B cell (primary cell): ENCODE measurements at regions not wholly inside any gene's neighbourhood (a gene's known extent, or its start where the extent isn't known, plus 50 kb on each side); places are given as distances from the start of the nearest gene placed in this dataset.

Source experiments
- ATAC-seq: fragments of 200-7000 bp; cut with Tn5 transposase; one replicate; pipeline ENCODE4 v1.10.0; 2021; ENCODE audit warnings: low read depth, mild to moderate bottlenecking, moderate number of reproducible peaks, moderate library complexity
- CTCF ChIA-PET: fragments of 350-600 bp; sonication (Branson Sonifier 250); formaldehyde crosslinking; loops from one replicate; lab custom pipeline; 2021; ENCODE audit warnings: antibody characterized with exemption, inconsistent platforms; lab: Charles Lee
- POLR2A ChIA-PET: fragments of 350-600 bp; sonication (Branson Sonifier 250); formaldehyde crosslinking; loops from one replicate; lab custom pipeline; 2021; ENCODE audit warnings: antibody characterized with exemption; lab: Charles Lee
- DNase-seq: peaks from one replicate; pipeline ENCODE4 v3.0.0; 2013
- H2AFZ ChIP-seq: 2 replicates; pipeline ENCODE4 v1.6.1; 2012; ENCODE audit warnings: mild to moderate bottlenecking, low read depth, low read length; ENCODE audit not compliant: insufficient read depth, poor library complexity, severe bottlenecking
- H3K27ac ChIP-seq, 2 donors: 1 replicate in 1 of 2; 2 replicates in 1 of 2; pipeline ENCODE4 v1.5.1; 2012 to 2013; ENCODE audit warnings: low read length in 2 of 2, mild to moderate bottlenecking in 2 of 2, moderate library complexity in 1 of 2
- H3K27me3 ChIP-seq, 4 experiments: fragments of 200-600 bp in 1 of 4; sonication (generic) in 1 of 4; replicated peaks in 1 of 4; 1 replicate in 2 of 4; 2 replicates in 2 of 4; pipeline versions ENCODE4 v1.6.1 to v1.7.0; 2013 to 2016; ENCODE audit warnings: low read length in 3 of 4, mild to moderate bottlenecking in 2 of 4, mixed read lengths in 1 of 4, moderate library complexity in 1 of 4; ENCODE audit not compliant: insufficient read depth in 4 of 4, control insufficient read depth in 3 of 4; ENCODE audit errors: control extremely low read depth in 1 of 4
- H3K36me3 ChIP-seq, 2 experiments: replicated peaks in 1 of 2; 1 replicate in 1 of 2; 2 replicates in 1 of 2; pipeline versions ENCODE4 v1.6.1 to v1.7.1; 2013; ENCODE audit warnings: low read length in 1 of 2; ENCODE audit not compliant: insufficient read depth in 2 of 2, control insufficient read depth in 1 of 2; ENCODE audit errors: control extremely low read depth in 1 of 2, extremely low read depth in 1 of 2
- H3K4me1 ChIP-seq, 2 donors: fragments of 200-600 bp in 1 of 2; sonication (generic) in 1 of 2; 1 replicate in 1 of 2; 2 replicates in 1 of 2; pipeline versions ENCODE4 v1.5.1 to v1.6.1; 2013 to 2017; ENCODE audit warnings: low read length in 2 of 2; ENCODE audit not compliant: control insufficient read depth in 2 of 2, insufficient read depth in 2 of 2
- H3K4me2 ChIP-seq: replicated peaks from 2 replicates; pipeline ENCODE3; 2012; ENCODE audit warnings: mild to moderate bottlenecking, low read depth, low read length; ENCODE audit not compliant: poor library complexity, severe bottlenecking
- H3K4me3 ChIP-seq, 5 experiments: fragments of 200-600 bp in 1 of 5; sonication (generic) in 1 of 5; 1 replicate in 3 of 5; 2 replicates in 2 of 5; pipeline versions ENCODE4 v1.5.1 to v1.7.0; 2011 to 2016; ENCODE audit warnings: low read length in 4 of 5, mild to moderate bottlenecking in 4 of 5, low read depth in 2 of 5, control low read depth in 1 of 5, moderate library complexity in 1 of 5; ENCODE audit not compliant: insufficient read depth in 1 of 5; ENCODE audit errors: control extremely low read depth in 1 of 5, extremely low read depth in 1 of 5
- H3K79me2 ChIP-seq: fragments of 200-600 bp; sonication (generic); one replicate; pipeline ENCODE4 v1.6.0; 2016; ENCODE audit warnings: low read length; ENCODE audit not compliant: control insufficient read depth, insufficient read depth
- H3K9ac ChIP-seq: fragments of 200-600 bp; sonication (generic); 2 replicates; pipeline ENCODE4 v1.6.1; 2017; ENCODE audit warnings: mild to moderate bottlenecking, low read length, moderate library complexity
- H3K9me3 ChIP-seq, 3 donors: one replicate each; pipeline versions ENCODE4 v1.6.1 to v1.7.1; 2013; ENCODE audit warnings: low read length in 2 of 3; ENCODE audit not compliant: control insufficient read depth in 2 of 3, insufficient read depth in 1 of 3; ENCODE audit errors: control extremely low read depth in 1 of 3
- H4K20me1 ChIP-seq: 2 replicates; pipeline ENCODE4 v1.6.0; 2012; ENCODE audit warnings: mild to moderate bottlenecking, low read length; ENCODE audit not compliant: insufficient read depth, control insufficient read depth, poor library complexity, severe bottlenecking
- H3K27ac Mint-ChIP-seq: one replicate; pipeline ENCODE4 v1.8.0; 2021; ENCODE audit warnings: mixed read lengths
- H3K27me3 Mint-ChIP-seq: one replicate; pipeline ENCODE4 v1.8.0; 2021; ENCODE audit warnings: mixed read lengths
- H3K4me1 Mint-ChIP-seq: one replicate; pipeline ENCODE4 v1.8.0; 2021; ENCODE audit warnings: mixed read lengths
- H3K4me3 Mint-ChIP-seq: one replicate; pipeline ENCODE4 v1.8.0; 2021; ENCODE audit warnings: mixed read lengths
- H3K9me3 Mint-ChIP-seq: one replicate; pipeline ENCODE4 v1.8.0; 2022; ENCODE audit warnings: mixed read lengths; ENCODE audit not compliant: insufficient read depth
- EZH2 ChIP-seq: IDR thresholded peaks from 2 replicates; pipeline ENCODE4 v1.6.1; 2012; ENCODE audit warnings: borderline replicate concordance, low read depth, mild to moderate bottlenecking, moderate library complexity, low read length; ENCODE audit not compliant: insufficient read depth, poor library complexity, severe bottlenecking
- WGBS: methylation state at CpG from one replicate; pipeline ENCODE4 v1.1.5; 2013; ENCODE audit warnings: missing lambda C conversion rate; ENCODE audit not compliant: insufficient coverage; 5-methylcytosine and 5-hydroxymethylcytosine counted together
- intact Hi-C: fragments of 100-400 bp; cut with micrococcal nuclease; formaldehyde crosslinking; loops from one replicate; pipeline ENCODE4 v1.10.0; 2022
- TF ChIP-seq, protein P1 (sequence below): fragments of 200-600 bp; IDR thresholded peaks from one replicate; pipeline ENCODE4 v1.8.0; 2022; ENCODE audit warnings: antibody characterized with exemption, mild to moderate bottlenecking

GRCh38 chr4:58075724-58076123, 965.5 kb upstream of the IGFBP7 start:
- no peaks in the 10 kb centered on the region for H3K9me3 ChIP-seq
- H3K9ac ChIP-seq, result no peak overlapping the region
- H2AFZ ChIP-seq, result no peak overlapping the region
- Mint-ChIP-seq H3K27me3 (no peaks in the 10 kb centered on the region), H3K27ac (no peak overlapping the region), H3K9me3 (peaks cover 10% of the 10 kb centered on the region), H3K4me1 (no peaks in the 10 kb centered on the region), H3K4me3 (no peak overlapping the region)
- DNase-seq (no peak), ATAC-seq (no peak)
- no peaks in the 10 kb centered on the region for H3K4me1 ChIP-seq
- no peaks in the 10 kb centered on the region for H3K27me3 ChIP-seq
- TF ChIP-seq, protein P1, sequence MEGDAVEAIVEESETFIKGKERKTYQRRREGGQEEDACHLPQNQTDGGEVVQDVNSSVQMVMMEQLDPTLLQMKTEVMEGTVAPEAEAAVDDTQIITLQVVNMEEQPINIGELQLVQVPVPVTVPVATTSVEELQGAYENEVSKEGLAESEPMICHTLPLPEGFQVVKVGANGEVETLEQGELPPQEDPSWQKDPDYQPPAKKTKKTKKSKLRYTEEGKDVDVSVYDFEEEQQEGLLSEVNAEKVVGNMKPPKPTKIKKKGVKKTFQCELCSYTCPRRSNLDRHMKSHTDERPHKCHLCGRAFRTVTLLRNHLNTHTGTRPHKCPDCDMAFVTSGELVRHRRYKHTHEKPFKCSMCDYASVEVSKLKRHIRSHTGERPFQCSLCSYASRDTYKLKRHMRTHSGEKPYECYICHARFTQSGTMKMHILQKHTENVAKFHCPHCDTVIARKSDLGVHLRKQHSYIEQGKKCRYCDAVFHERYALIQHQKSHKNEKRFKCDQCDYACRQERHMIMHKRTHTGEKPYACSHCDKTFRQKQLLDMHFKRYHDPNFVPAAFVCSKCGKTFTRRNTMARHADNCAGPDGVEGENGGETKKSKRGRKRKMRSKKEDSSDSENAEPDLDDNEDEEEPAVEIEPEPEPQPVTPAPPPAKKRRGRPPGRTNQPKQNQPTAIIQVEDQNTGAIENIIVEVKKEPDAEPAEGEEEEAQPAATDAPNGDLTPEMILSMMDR, result no peak
- no peak for TF ChIP-seq EZH2
- ChIA-PET CTCF (no interaction called here), POLR2A (no interaction called here)
- H3K27ac ChIP-seq, result no peak overlapping the region
- intact Hi-C loops, result no loop called here
- H4K20me1 ChIP-seq, result no peaks in the 10 kb centered on the region
- no peak overlapping the region for H3K4me2 ChIP-seq
- no peak overlapping the region for H3K4me3 ChIP-seq
- no peaks in the 10 kb centered on the region for H3K36me3 ChIP-seq
- H3K79me2 ChIP-seq, result no peaks in the 10 kb centered on the region

DNA sequence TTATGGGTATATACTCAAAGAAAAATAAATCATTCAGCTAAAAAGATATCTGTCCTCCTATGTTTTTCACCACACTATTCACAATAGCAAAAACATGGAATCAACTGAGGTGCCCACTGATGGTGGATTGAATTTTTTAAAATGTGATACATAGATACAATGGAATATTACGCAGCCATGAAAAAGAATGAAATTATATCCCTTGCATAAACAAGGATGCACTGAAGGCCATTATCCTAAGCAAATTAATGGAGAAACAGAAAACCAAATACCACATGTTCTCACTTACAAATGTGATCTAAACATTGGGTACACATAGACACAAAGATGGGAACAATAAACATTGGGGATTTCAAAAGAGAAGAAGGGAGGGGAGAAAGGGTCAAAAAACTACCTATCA, 964.2 kb upstream of the IGFBP7 start:
- Histone ChIP-seq H3K9me3 (no peaks in the 10 kb centered on the region), H3K36me3 (no peaks in the 10 kb centered on the region), H3K4me2 (no peak overlapping the region), H3K27ac (no peak overlapping the region), H4K20me1 (no peaks in the 10 kb centered on the region), H3K9ac (no peak overlapping the region), H3K4me1 (no peaks in the 10 kb centered on the region), H3K79me2 (no peaks in the 10 kb centered on the region), H3K27me3 (no peaks in the 10 kb centered on the region), H3K4me3 (no peak overlapping the region), H2AFZ (no peak overlapping the region)
- DNase-seq (no peak), ATAC-seq (no peak)
- CTCF ChIA-PET, result no interaction called here
- no CpG with 5 or more reads among the region's 1 CpG for WGBS
- Mint-ChIP-seq H3K27me3 (no peaks in the 10 kb centered on the region), H3K9me3 (peaks cover 10% of the 10 kb centered on the region), H3K4me1 (no peaks in the 10 kb centered on the region), H3K27ac (no peak overlapping the region), H3K4me3 (no peak overlapping the region)
- intact Hi-C loops, result no loop called here
- TF ChIP-seq, protein P1, result no peak
- TF ChIP-seq EZH2, result no peak
- POLR2A ChIA-PET, result no interaction called here
